ENCODE measurements at regions not wholly inside any gene's neighbourhood (a gene's known extent, or its start where the extent isn't known, plus 50 kb on each side); places are given as distances from the start of the nearest gene placed in this dataset.
"Not testable (repeated sequence)": the region's sequence is repeated elsewhere in the genome, so short reads cannot be mapped to it uniquely, and the experiment has no call there.

DNA sequence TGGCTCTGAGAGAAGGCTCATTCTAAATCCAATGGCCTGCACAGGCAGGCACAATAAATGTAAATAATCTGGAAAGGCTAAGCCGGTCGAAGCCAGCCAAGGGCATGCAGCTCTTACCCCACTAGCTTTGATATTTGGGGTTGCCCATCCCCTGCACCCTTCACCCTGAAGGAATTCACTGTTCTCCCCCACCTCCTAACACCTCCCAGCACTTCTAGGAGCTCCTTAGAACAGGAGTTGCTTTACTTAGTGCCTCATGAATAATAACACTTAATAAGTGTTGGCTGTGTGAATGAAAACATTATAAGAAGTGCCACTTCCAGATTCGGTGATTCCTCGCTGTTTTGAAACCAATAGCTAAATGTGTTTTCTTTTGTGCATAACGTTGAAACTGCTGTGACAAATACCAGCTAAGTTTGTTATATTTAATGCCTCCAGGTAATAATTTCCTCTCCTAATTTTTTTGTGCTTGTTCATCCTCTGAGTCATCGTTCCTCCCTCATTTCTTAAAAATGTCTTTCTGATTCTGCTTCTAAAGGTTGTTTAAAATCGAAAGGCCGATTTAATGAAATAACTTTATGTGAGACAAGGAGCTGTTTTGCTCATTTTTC lies 458.8 kb downstream of the METTL4 start:
- no peak for DNase-seq (ENCODE audit: low read depth)

DNA sequence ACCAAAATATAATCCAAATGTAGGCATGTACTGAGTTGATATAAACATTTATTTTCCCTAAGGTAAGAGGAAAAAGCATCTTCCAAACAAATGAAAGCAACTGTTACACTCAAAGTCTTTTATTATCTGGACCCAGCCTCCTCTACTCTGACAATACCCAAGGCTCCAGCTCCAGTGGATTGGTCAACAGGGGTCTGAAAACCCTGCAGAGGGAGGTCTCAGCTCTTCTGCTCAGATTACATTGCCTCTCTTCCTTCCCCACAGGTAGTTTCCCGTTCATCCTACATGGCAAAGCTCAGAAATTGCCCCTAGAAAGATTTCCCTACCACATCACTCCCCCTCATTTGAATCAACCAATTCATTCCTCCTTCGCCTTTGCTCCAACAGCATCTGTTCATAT lies 457.0 kb downstream of the METTL4 start:
- DNase-seq (ENCODE audit: low read depth): no peak

GRCh38 chr18:2114765-2115164 lies 456.5 kb downstream of the METTL4 start:
- DNase-seq (ENCODE audit: low read depth): no peak

- no peak for DNase-seq (ENCODE audit: low read depth)
Observed at GRCh38 chr18:2121224-2121623, 450.1 kb downstream of the METTL4 start.

GRCh38 chr18:2123077-2123476 lies 448.2 kb downstream of the METTL4 start:
- DNase-seq (ENCODE audit: low read depth): no peak

- DNase-seq (ENCODE audit: low read depth): no peak
Observed at GRCh38 chr18:2134364-2134763, 436.9 kb downstream of the METTL4 start.

DNA sequence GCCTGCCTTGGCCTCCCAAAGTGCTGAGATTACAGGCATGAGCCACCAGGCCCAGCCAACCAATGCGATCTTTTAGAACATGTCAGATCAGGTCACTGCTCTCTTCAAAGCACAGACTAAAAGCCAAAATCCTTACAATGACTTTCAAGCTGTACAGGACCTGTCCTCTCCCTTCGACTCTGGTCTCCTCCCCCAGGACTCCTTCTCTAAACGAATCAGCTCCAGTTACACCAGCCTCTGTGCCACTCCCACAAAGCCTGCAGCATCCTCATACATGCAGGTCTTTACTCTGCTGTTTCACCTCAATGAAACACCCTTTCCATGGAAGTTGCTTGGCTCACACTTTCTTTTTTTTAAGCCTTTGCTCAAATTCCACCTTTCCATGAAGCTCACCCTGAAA lies 436.0 kb downstream of the METTL4 start:
- DNase-seq (ENCODE audit: low read depth): no peak

- no peak for DNase-seq (ENCODE audit: low read depth)
Observed at GRCh38 chr18:2138552-2138951, 432.8 kb downstream of the METTL4 start.

GRCh38 chr18:2139691-2140090 lies 431.6 kb downstream of the METTL4 start:
- DNase-seq (ENCODE audit: low read depth): peak; percentile 9

DNA sequence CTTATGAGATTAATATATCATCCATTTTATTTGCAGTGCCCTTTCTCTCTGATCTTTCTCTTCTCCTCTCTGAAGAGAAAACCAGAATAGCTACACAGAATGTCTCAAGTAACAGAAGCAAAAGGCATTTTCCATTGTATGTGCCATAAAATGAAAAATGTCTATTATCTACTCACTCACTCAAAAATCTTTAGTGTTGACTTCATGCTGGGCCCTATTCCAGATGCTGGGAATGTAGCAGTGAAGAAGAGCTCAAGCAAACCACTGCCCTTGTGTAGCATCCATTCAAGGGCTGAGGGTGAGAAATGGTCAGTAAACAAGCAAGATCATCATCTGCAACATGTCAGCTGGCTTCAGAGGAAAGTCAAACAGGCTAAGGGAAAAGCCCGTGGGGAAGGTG lies 427.7 kb downstream of the METTL4 start:
- no peak for DNase-seq (ENCODE audit: low read depth)

GRCh38 chr18:2144811-2145210 lies 426.5 kb downstream of the METTL4 start:
- no peak for DNase-seq (ENCODE audit: low read depth)

DNA sequence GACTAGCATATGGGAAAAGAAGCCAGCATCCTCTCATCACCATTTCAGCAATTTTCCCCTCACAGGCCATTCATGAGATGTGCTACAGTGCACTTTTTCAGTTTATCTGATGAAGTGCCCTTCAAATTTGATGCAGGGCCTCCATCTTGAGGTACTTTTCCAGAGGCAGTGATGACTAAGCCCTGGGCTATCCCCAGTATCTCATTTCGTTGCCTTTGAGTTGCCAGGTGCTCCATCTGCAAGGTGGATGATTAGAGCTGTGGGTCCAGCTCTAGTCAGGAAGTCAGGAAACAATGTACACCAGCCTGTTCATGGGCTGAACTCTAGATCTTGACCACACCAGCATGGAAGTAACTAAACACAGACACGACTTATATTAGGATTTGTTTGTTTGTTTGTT lies 425.2 kb downstream of the METTL4 start:
- DNase-seq (ENCODE audit: low read depth): no peak

DNA sequence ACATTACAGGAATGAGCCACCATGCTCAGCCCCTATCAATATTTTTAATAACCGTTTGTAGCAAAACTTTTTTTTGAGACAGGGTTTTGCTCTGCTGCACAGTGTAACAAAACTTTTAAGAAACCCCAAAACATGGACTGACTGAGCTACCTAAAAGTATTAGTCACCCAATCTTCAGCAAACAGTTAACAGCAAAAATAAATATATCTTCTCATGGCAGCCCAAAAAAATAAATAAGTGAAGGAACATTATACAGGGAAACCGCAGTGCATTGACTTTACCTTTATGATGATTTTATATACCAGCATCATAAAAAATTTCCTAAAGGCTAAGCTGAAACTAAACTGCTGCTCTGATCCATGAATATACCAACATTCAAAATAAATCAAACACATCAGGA lies 424.6 kb downstream of the METTL4 start:
- DNase-seq (ENCODE audit: low read depth): no peak

- DNase-seq (ENCODE audit: low read depth): no peak
Observed at GRCh38 chr18:2147476-2148230, 423.7 kb downstream of the METTL4 start.

DNA sequence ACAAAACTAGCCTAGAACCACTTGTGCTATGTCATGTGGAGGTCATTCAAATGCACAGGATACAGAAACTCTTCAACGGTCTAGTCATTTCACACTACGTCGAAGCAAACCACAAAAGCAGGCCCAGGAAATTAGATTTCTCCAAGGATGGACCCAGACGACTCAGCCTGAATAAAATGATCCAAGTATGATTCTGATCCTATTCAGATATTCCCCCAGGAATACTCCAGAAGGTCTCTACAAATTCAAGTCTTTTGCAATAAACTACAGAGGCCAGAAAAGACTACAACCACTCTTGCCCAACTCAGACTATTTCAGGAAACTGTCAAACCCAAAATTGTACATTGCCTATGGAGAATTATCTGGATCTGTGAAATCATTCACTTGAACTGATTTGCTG lies 422.5 kb downstream of the METTL4 start:
- no peak for DNase-seq (ENCODE audit: low read depth)

GRCh38 chr18:2150566-2150965 lies 420.7 kb downstream of the METTL4 start:
- DNase-seq (ENCODE audit: low read depth): no peak

DNA sequence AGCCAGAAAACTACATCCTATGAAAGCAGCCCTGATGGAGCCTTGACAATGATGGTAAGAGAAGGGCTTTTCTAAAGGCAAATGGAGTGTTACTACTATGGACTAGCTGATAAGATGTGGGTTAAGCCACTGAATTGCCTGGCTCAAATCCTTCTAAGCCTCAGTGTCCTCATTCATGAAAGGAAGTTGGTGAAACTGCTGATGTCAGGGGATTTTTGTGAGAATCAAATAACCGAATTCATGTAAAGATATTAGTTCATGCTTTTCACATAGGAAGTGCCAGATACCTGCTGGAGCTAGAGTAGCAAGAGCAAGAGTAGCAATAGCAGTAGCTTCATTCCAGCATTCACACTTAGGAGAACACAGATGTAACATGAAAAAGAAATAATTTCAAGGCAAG lies 417.0 kb downstream of the METTL4 start:
- no peak for DNase-seq (ENCODE audit: low read depth)

- no peak for DNase-seq (ENCODE audit: low read depth)
Observed at GRCh38 chr18:2164644-2165550, 406.4 kb downstream of the METTL4 start.

- not testable (repeated sequence) for DNase-seq (ENCODE audit: low read depth)
Observed at GRCh38 chr18:2166876-2167275, 404.4 kb downstream of the METTL4 start.

GRCh38 chr18:2168022-2168421 lies 403.3 kb downstream of the METTL4 start:
- DNase-seq (ENCODE audit: low read depth): no peak

DNA sequence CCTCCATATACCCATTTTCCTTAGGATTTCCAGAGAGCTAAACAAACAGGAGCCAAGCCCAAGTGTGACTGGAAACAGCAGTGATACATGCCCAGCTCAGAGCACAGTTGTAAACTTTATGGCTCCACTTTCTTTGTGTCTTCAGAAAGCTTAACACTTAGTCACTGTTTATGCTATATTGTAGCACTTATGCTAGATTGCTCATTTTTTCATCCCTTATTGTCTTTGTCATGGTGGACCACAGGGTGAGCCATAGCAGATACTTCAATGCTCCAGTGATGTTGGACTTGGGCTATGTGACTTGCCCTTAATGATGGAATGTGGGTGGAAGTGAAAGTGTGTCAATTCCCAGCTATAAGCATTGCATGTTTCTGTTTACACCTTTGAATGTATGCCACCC lies 401.6 kb downstream of the METTL4 start:
- DNase-seq (ENCODE audit: low read depth): no peak

- DNase-seq (ENCODE audit: low read depth): no peak
Observed at GRCh38 chr18:2171840-2172625, 399.3 kb downstream of the METTL4 start.

Data from HS-27A (cell line).